ENCODE measurements at regions not wholly inside any gene's neighbourhood (a gene's known extent, or its start where the extent isn't known, plus 50 kb on each side); places are given as distances from the start of the nearest gene placed in this dataset.

DNA sequence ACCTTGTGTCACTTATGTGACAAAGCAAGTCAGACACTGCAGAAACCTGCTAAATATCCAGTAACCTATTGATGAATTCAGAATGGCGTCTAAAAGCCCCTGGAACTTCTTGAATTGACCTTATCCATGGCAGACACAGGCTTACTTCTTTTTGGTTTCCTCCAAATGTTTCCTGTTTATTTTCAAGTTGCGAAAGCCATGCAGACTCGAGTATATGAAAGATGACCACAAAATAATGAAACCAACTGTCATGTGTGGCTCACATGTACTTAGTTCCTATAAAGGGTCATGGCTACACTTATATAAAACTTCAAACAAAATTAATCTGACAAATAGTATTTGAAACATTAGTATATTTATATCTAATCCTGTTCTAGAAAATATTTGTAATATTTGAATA, 113.1 kb upstream of the FNDC3A start (continued):
- no peak for TF ChIP-seq IRF3 (IDR thresholded peaks at IDR 0.05; ENCODE audit: low read depth, low read length)
- no peak for TF ChIP-seq TAF1 (IDR thresholded peaks at IDR 0.05; ENCODE audit: borderline replicate concordance, low read depth, low read length)
- TF ChIP-seq EZH2phosphoT487 (IDR thresholded peaks at IDR 0.05; ENCODE audit: borderline replicate concordance, low read depth): no peak
- TF ChIP-seq SIN3A (IDR thresholded peaks at IDR 0.05; ENCODE audit: borderline replicate concordance, low read depth, low read length): no peak

GRCh38 chr13:48864100-48864499, 111.6 kb upstream of the FNDC3A start:
- Histone ChIP-seq H3K9me3 (no peaks in the 10 kb centered on the region), H3K4me1 (ENCODE audit: control insufficient read depth in 1 of 2, insufficient read depth in 2 of 2, low read depth in 1 of 2, low read length in 1 of 2) (peaks cover 0 to 4% of the 10 kb centered on the region in 2 experiments; a peak in 2 of 4 replicates), H3K4me2 (no peak overlapping the region), H3K36me3 (replicated peaks in 1 of 2; ENCODE audit: control insufficient read depth in 1 of 2, insufficient read depth in 2 of 2, low read length in 1 of 2) (no peaks in the 10 kb centered on the region), H3K9ac (no peak overlapping the region), H3K4me3 (ENCODE audit: low read depth in 2 of 2, low read length in 1 of 2) (no peak overlapping the region), H3K9me2 (no peaks in the 10 kb centered on the region), H3K79me2 (ENCODE audit: insufficient read depth) (no peaks in the 10 kb centered on the region), H4K20me1 (ENCODE audit: insufficient read depth) (no peaks in the 10 kb centered on the region), H3F3A (replicated peaks; ENCODE audit: insufficient read depth) (no peaks in the 10 kb centered on the region), H2AFZ (ENCODE audit: low read depth) (no peak overlapping the region), H3K27ac (ENCODE audit: low read depth in 2 of 2, low read length in 1 of 2) (no peak overlapping the region), H3K27me3 (ENCODE audit: insufficient read depth) (no peaks in the 10 kb centered on the region)
- TF ChIP-seq TCF12 (IDR thresholded peaks at IDR 0.05) (no peak), YY1 (IDR thresholded peaks at IDR 0.05; ENCODE audit: low read depth) (no peak), SMC3 (IDR thresholded peaks at IDR 0.05; ENCODE audit: low read depth, low read length) (no peak), SIN3A (IDR thresholded peaks at IDR 0.05; ENCODE audit: borderline replicate concordance, low read depth, low read length) (no peak)
- CTCF ChIA-PET: no interaction called here
- no peak for DNase-seq
- POLR2A ChIA-PET: no interaction called here

DNA sequence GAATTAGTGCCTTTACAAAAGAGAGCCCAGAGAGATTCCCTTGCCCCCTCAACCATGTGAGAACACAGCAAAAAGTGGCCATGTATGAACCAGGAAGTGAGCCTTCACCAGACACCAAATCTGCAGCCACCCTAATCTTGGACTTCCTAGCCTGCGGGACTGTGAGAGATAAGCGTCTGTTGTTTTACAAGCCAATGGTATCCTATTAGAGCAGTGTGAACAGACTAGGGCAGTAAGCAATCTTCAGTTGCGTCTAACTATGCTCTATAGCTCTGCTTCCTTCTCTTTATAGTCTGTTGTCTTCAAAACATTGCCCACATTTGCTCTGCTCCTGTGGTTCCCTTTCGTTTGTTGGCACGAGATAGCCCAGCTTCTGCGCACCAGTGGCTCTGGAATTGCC, 109.5 kb upstream of the FNDC3A start:
- 84% methylated on average over 6 of the region's 6 CpGs for WGBS (ENCODE audit: low lambda C conversion rate)
- no peaks in the 10 kb centered on the region for H3K36me3 ChIP-seq (replicated peaks in 1 of 2; ENCODE audit: control insufficient read depth in 1 of 2, insufficient read depth in 2 of 2, low read length in 1 of 2)
- no peaks in the 10 kb centered on the region for H3K9me3 ChIP-seq
- H2AFZ ChIP-seq (ENCODE audit: low read depth): no peak overlapping the region
- no peaks in the 10 kb centered on the region for H3K79me2 ChIP-seq (ENCODE audit: insufficient read depth)
- TF ChIP-seq, protein P1, sequence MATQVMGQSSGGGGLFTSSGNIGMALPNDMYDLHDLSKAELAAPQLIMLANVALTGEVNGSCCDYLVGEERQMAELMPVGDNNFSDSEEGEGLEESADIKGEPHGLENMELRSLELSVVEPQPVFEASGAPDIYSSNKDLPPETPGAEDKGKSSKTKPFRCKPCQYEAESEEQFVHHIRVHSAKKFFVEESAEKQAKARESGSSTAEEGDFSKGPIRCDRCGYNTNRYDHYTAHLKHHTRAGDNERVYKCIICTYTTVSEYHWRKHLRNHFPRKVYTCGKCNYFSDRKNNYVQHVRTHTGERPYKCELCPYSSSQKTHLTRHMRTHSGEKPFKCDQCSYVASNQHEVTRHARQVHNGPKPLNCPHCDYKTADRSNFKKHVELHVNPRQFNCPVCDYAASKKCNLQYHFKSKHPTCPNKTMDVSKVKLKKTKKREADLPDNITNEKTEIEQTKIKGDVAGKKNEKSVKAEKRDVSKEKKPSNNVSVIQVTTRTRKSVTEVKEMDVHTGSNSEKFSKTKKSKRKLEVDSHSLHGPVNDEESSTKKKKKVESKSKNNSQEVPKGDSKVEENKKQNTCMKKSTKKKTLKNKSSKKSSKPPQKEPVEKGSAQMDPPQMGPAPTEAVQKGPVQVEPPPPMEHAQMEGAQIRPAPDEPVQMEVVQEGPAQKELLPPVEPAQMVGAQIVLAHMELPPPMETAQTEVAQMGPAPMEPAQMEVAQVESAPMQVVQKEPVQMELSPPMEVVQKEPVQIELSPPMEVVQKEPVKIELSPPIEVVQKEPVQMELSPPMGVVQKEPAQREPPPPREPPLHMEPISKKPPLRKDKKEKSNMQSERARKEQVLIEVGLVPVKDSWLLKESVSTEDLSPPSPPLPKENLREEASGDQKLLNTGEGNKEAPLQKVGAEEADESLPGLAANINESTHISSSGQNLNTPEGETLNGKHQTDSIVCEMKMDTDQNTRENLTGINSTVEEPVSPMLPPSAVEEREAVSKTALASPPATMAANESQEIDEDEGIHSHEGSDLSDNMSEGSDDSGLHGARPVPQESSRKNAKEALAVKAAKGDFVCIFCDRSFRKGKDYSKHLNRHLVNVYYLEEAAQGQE (IDR thresholded peaks at IDR 0.05; ENCODE audit: low read depth, low read length): no peak
- TF ChIP-seq FOXM1 (IDR thresholded peaks at IDR 0.05; ENCODE audit: low read depth): no peak
- TF ChIP-seq GATA2 (CRISPR knock-in tag; IDR thresholded peaks at IDR 0.05): peak; percentile 64
- TF ChIP-seq YY1 (IDR thresholded peaks at IDR 0.05; ENCODE audit: low read depth): no peak
- TF ChIP-seq NFIC (IDR thresholded peaks at IDR 0.05; ENCODE audit: borderline replicate concordance): no peak
- H3K27me3 ChIP-seq (ENCODE audit: insufficient read depth): no peaks in the 10 kb centered on the region
- no peak overlapping the region for H3K9ac ChIP-seq
- no peaks in the 10 kb centered on the region for H3K9me2 ChIP-seq
- no peaks in the 10 kb centered on the region for H3F3A ChIP-seq (replicated peaks; ENCODE audit: insufficient read depth)
- peak overlapping the region in 1 of 2 experiments; percentile 78; a peak in 2 of 4 replicates for H3K27ac ChIP-seq (ENCODE audit: low read depth in 2 of 2, low read length in 1 of 2)
- POLR2A ChIA-PET: no interaction called here
- H3K4me1 ChIP-seq (ENCODE audit: control insufficient read depth in 1 of 2, insufficient read depth in 2 of 2, low read depth in 1 of 2, low read length in 1 of 2): peaks cover 0 to 4% of the 10 kb centered on the region in 2 experiments; a peak in 2 of 4 replicates
- H4K20me1 ChIP-seq (ENCODE audit: insufficient read depth): no peaks in the 10 kb centered on the region
- DNase-seq: peak; percentile 7
- no peak overlapping the region for H3K4me3 ChIP-seq (ENCODE audit: low read depth in 2 of 2, low read length in 1 of 2)
- no peak overlapping the region for H3K4me2 ChIP-seq
- CTCF ChIA-PET: no interaction called here
